ENCODE measurements at regions not wholly inside any gene's neighbourhood (a gene's known extent, or its start where the extent isn't known, plus 50 kb on each side); places are given as distances from the start of the nearest gene placed in this dataset.
"Not testable (repeated sequence)": the region's sequence is repeated elsewhere in the genome, so short reads cannot be mapped to it uniquely, and the experiment has no call there.

GRCh38 chr13:97758317-97758716 is 195.2 kb upstream of the IPO5 start:
- TF ChIP-seq CTCF (conservative IDR thresholded peaks at IDR 0.05; ENCODE audit: low read depth, low read length) = no peak
- peak; percentile 59 for DNase-seq (ENCODE audit: low read depth)
- no peak overlapping the region for H3K4me3 ChIP-seq (ENCODE audit: low read depth, low read length)

- no peak for DNase-seq (ENCODE audit: low read depth)
- TF ChIP-seq CTCF (conservative IDR thresholded peaks at IDR 0.05; ENCODE audit: low read depth, low read length) = no peak
- H3K4me3 ChIP-seq (ENCODE audit: low read depth, low read length) = no peak overlapping the region
Observed at GRCh38 chr13:97761796-97762540, 191.5 kb upstream of the IPO5 start.

- TF ChIP-seq CTCF (conservative IDR thresholded peaks at IDR 0.05; ENCODE audit: low read depth, low read length) = no peak
- DNase-seq (ENCODE audit: low read depth) = no peak
- no peak overlapping the region for H3K4me3 ChIP-seq (ENCODE audit: low read depth, low read length)
Observed at GRCh38 chr13:97766749-97767148, 186.7 kb upstream of the IPO5 start.

GRCh38 chr13:97768134-97768533 is 185.3 kb upstream of the IPO5 start:
- H3K4me3 ChIP-seq (ENCODE audit: low read depth, low read length) = no peak overlapping the region
- no peak for DNase-seq (ENCODE audit: low read depth)
- no peak for TF ChIP-seq CTCF (conservative IDR thresholded peaks at IDR 0.05; ENCODE audit: low read depth, low read length)

- not testable (repeated sequence) for DNase-seq (ENCODE audit: low read depth); H3K4me3 ChIP-seq (ENCODE audit: low read depth, low read length)
Observed at GRCh38 chr13:97770231-97770630, 183.2 kb upstream of the IPO5 start.

- not testable (repeated sequence) for H3K4me3 ChIP-seq (ENCODE audit: low read depth, low read length); DNase-seq (ENCODE audit: low read depth)
Observed at GRCh38 chr13:97772466-97772865, 181.0 kb upstream of the IPO5 start.

GRCh38 chr13:97774391-97775100 is 178.9 kb upstream of the IPO5 start:
- H3K4me3 ChIP-seq (ENCODE audit: low read depth, low read length); DNase-seq (ENCODE audit: low read depth): not testable (repeated sequence)

GRCh38 chr13:97780486-97780885 is 173.0 kb upstream of the IPO5 start:
- no peak for TF ChIP-seq CTCF (conservative IDR thresholded peaks at IDR 0.05; ENCODE audit: low read depth, low read length)
- DNase-seq (ENCODE audit: low read depth) = no peak
- no peak overlapping the region for H3K4me3 ChIP-seq (ENCODE audit: low read depth, low read length)

Data from choroid plexus epithelial cell (primary cell).